ENCODE measurements at regions not wholly inside any gene's neighbourhood (a gene's known extent, or its start where the extent isn't known, plus 50 kb on each side); places are given as distances from the start of the nearest gene placed in this dataset.
"Not testable (repeated sequence)": the region's sequence is repeated elsewhere in the genome, so short reads cannot be mapped to it uniquely, and the experiment has no call there.

GRCh38 chr9:87781331-87781730 lies 55.4 kb downstream of the CTSL start:
- no peak for DNase-seq (ENCODE audit: low spot score)

GRCh38 chr9:87783180-87783579 lies 57.3 kb downstream of the CTSL start:
- no peak for DNase-seq (ENCODE audit: low spot score)

- DNase-seq (ENCODE audit: low spot score), result not testable (repeated sequence)
Observed at GRCh38 chr9:87785315-87785970, 59.5 kb downstream of the CTSL start.

GRCh38 chr9:87786423-87786822 lies 60.5 kb downstream of the CTSL start:
- no peak for DNase-seq (ENCODE audit: low spot score)

GRCh38 chr9:87786876-87787275 lies 61.0 kb downstream of the CTSL start:
- DNase-seq (ENCODE audit: low spot score), result no peak

- no peak for DNase-seq (ENCODE audit: low spot score)
Observed at GRCh38 chr9:87787735-87788134, 61.8 kb downstream of the CTSL start.

- peak; percentile 68 for DNase-seq (ENCODE audit: low spot score)
Observed at GRCh38 chr9:87792831-87793288, 66.9 kb downstream of the CTSL start.

- peak; percentile 71 for DNase-seq (ENCODE audit: low spot score)
Observed at GRCh38 chr9:87793292-87793691, 67.4 kb downstream of the CTSL start.

- no peak for DNase-seq (ENCODE audit: low spot score)
Observed at GRCh38 chr9:87795178-87795577, 69.3 kb downstream of the CTSL start.

- no peak for DNase-seq (ENCODE audit: low spot score)
Observed at GRCh38 chr9:87796196-87796595, 70.3 kb downstream of the CTSL start.

GRCh38 chr9:87798261-87798833 lies 72.4 kb downstream of the CTSL start:
- DNase-seq (ENCODE audit: low spot score), result no peak

GRCh38 chr9:87799503-87799902 lies 73.6 kb downstream of the CTSL start:
- DNase-seq (ENCODE audit: low spot score), result no peak

- DNase-seq (ENCODE audit: low spot score), result no peak
Observed at GRCh38 chr9:87800456-87800855, 74.5 kb downstream of the CTSL start.

- DNase-seq (ENCODE audit: low spot score), result no peak
Observed at GRCh38 chr9:87801013-87801412, 75.1 kb downstream of the CTSL start.

- no peak for DNase-seq (ENCODE audit: low spot score)
Observed at GRCh38 chr9:87803166-87803565, 77.2 kb downstream of the CTSL start.

- no peak for DNase-seq (ENCODE audit: low spot score)
Observed at GRCh38 chr9:87803623-87804345, 77.9 kb downstream of the CTSL start.

- DNase-seq (ENCODE audit: low spot score), result no peak
Observed at GRCh38 chr9:87805259-87805658, 77.4 kb upstream of the SPATA31E1 start.

- no peak for DNase-seq (ENCODE audit: low spot score)
Observed at GRCh38 chr9:87810008-87810407, 72.7 kb upstream of the SPATA31E1 start.

- no peak for DNase-seq (ENCODE audit: low spot score)
Observed at GRCh38 chr9:87810679-87811178, 71.9 kb upstream of the SPATA31E1 start.

- peak; percentile 58 for DNase-seq (ENCODE audit: low spot score)
Observed at GRCh38 chr9:87812375-87813118, 70.1 kb upstream of the SPATA31E1 start.

GRCh38 chr9:87813119-87813463 lies 69.6 kb upstream of the SPATA31E1 start:
- no peak for DNase-seq (ENCODE audit: low spot score)

- no peak for DNase-seq (ENCODE audit: low spot score)
Observed at GRCh38 chr9:87816036-87816435, 66.6 kb upstream of the SPATA31E1 start.

- no peak for DNase-seq (ENCODE audit: low spot score)
Observed at GRCh38 chr9:87818308-87818707, 64.4 kb upstream of the SPATA31E1 start.

All from AG08396 (cell line).